ENCODE measurements at regions not wholly inside any gene's neighbourhood (a gene's known extent, or its start where the extent isn't known, plus 50 kb on each side); places are given as distances from the start of the nearest gene placed in this dataset.

DNA sequence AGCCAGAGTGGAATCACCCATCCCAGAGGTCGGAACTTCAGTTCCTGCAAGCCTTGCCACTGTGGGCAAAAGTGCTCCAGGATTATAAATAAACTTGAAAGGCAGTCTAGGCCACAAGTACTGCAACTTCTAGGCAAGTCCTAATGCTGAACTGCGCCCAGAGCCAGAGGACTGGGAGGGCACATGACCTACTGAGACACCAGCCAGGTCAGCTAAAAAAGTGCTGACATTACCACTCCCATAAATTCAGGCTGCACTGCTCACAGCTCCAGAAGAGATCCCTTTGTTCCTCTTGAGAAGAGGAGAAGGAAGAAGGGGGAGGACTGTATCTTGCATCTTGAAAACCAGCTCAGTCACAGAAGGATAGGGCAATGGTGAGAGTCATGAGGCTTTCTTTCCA is 1084.1 kb upstream of the PHF14 start:
- H3K27ac Mint-ChIP-seq = no peak overlapping the region
- Histone ChIP-seq H3K4me3 (ENCODE audit: low read length) (no peak overlapping the region), H3K9ac (ENCODE audit: extremely low read depth, low read length, poor library complexity, severe bottlenecking) (no peak overlapping the region), H3K27ac (ENCODE audit: low read depth, low read length) (no peak overlapping the region), H3K4me1 (ENCODE audit: control insufficient read depth, insufficient read depth, low read length) (no peaks in the 10 kb centered on the region), H3K27me3 (ENCODE audit: control insufficient read depth, insufficient read depth, low read length, poor library complexity, severe bottlenecking) (no peaks in the 10 kb centered on the region), H3K9me3 (ENCODE audit: control insufficient read depth, low read length) (no peaks in the 10 kb centered on the region), H3K36me3 (ENCODE audit: control insufficient read depth, insufficient read depth, low read length) (no peaks in the 10 kb centered on the region)
- H3K27me3 Mint-ChIP-seq (ENCODE audit: insufficient read depth) = no peaks in the 10 kb centered on the region
- no peak for DNase-seq
- peaks cover 2% of the 10 kb centered on the region for H3K4me1 Mint-ChIP-seq
- H3K9me3 Mint-ChIP-seq = no peaks in the 10 kb centered on the region
- no peaks in the 10 kb centered on the region for H3K36me3 Mint-ChIP-seq (ENCODE audit: low read depth)
- TF ChIP-seq, protein P1, sequence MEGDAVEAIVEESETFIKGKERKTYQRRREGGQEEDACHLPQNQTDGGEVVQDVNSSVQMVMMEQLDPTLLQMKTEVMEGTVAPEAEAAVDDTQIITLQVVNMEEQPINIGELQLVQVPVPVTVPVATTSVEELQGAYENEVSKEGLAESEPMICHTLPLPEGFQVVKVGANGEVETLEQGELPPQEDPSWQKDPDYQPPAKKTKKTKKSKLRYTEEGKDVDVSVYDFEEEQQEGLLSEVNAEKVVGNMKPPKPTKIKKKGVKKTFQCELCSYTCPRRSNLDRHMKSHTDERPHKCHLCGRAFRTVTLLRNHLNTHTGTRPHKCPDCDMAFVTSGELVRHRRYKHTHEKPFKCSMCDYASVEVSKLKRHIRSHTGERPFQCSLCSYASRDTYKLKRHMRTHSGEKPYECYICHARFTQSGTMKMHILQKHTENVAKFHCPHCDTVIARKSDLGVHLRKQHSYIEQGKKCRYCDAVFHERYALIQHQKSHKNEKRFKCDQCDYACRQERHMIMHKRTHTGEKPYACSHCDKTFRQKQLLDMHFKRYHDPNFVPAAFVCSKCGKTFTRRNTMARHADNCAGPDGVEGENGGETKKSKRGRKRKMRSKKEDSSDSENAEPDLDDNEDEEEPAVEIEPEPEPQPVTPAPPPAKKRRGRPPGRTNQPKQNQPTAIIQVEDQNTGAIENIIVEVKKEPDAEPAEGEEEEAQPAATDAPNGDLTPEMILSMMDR (conservative IDR thresholded peaks at IDR 0.05) = no peak
- WGBS, 2 experiments (ENCODE audit: insufficient coverage in 1 of 2, insufficient read length in 1 of 2) = 66 to 100% methylated on average over 1 to 2 of the region's 2 CpGs
- no peak overlapping the region for H3K4me3 Mint-ChIP-seq

DNA sequence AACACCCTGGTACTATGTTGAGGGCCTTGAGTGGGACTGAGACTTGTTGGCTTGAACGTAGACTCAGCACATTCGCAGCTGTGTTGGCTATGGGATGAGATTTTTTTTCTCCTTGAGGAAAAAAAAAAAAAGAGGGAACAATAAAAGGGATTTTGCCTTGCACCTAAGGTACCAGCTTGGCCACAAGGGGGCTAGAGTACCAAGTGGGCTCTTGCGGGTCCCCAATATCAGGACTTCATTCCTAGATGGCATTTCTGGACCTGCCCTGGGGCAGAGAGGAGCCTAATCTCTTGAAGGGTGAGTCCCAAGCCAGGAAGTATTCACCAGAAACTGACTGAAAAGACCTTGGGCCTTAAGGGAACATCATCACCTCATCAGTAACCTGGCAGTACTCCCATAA is 1083.6 kb upstream of the PHF14 start:
- Histone ChIP-seq H3K4me3 (ENCODE audit: low read length) (no peak overlapping the region), H3K27ac (ENCODE audit: low read depth, low read length) (no peak overlapping the region), H3K27me3 (ENCODE audit: control insufficient read depth, insufficient read depth, low read length, poor library complexity, severe bottlenecking) (no peaks in the 10 kb centered on the region), H3K4me1 (ENCODE audit: control insufficient read depth, insufficient read depth, low read length) (no peaks in the 10 kb centered on the region), H3K9ac (ENCODE audit: extremely low read depth, low read length, poor library complexity, severe bottlenecking) (no peak overlapping the region), H3K9me3 (ENCODE audit: control insufficient read depth, low read length) (no peaks in the 10 kb centered on the region), H3K36me3 (ENCODE audit: control insufficient read depth, insufficient read depth, low read length) (no peaks in the 10 kb centered on the region)
- TF ChIP-seq, protein P1 (conservative IDR thresholded peaks at IDR 0.05) = peak; percentile 73
- Mint-ChIP-seq H3K36me3 (ENCODE audit: low read depth) (no peaks in the 10 kb centered on the region), H3K9me3 (no peaks in the 10 kb centered on the region), H3K4me3 (no peak overlapping the region), H3K4me1 (peaks cover 2% of the 10 kb centered on the region), H3K27ac (no peak overlapping the region), H3K27me3 (ENCODE audit: insufficient read depth) (no peaks in the 10 kb centered on the region)
- 86 to 100% methylated on average over 2 to 3 of the region's 3 CpGs for WGBS, 2 experiments (ENCODE audit: insufficient coverage in 1 of 2, insufficient read length in 1 of 2)
- peak; percentile 73 for DNase-seq

GRCh38 chr7:9891056-9891455 is 1082.6 kb upstream of the PHF14 start:
- Histone ChIP-seq H3K4me1 (ENCODE audit: control insufficient read depth, insufficient read depth, low read length) (no peaks in the 10 kb centered on the region), H3K4me3 (ENCODE audit: low read length) (no peak overlapping the region), H3K9ac (ENCODE audit: extremely low read depth, low read length, poor library complexity, severe bottlenecking) (no peak overlapping the region), H3K27ac (ENCODE audit: low read depth, low read length) (no peak overlapping the region), H3K9me3 (ENCODE audit: control insufficient read depth, low read length) (no peaks in the 10 kb centered on the region), H3K36me3 (ENCODE audit: control insufficient read depth, insufficient read depth, low read length) (no peaks in the 10 kb centered on the region), H3K27me3 (ENCODE audit: control insufficient read depth, insufficient read depth, low read length, poor library complexity, severe bottlenecking) (no peaks in the 10 kb centered on the region)
- no peak for DNase-seq
- Mint-ChIP-seq H3K27ac (no peak overlapping the region), H3K36me3 (ENCODE audit: low read depth) (no peaks in the 10 kb centered on the region), H3K4me1 (peaks cover 2% of the 10 kb centered on the region), H3K9me3 (peaks cover 2% of the 10 kb centered on the region), H3K27me3 (ENCODE audit: insufficient read depth) (no peaks in the 10 kb centered on the region), H3K4me3 (no peak overlapping the region)
- TF ChIP-seq, protein P1 (conservative IDR thresholded peaks at IDR 0.05) = no peak
- WGBS, 2 experiments (ENCODE audit: insufficient coverage in 1 of 2, insufficient read length in 1 of 2) = 92% methylated on average over 3 of the region's 3 CpGs
